ENCODE measurements at regions not wholly inside any gene's neighbourhood (a gene's known extent, or its start where the extent isn't known, plus 50 kb on each side); places are given as distances from the start of the nearest gene placed in this dataset.

DNA sequence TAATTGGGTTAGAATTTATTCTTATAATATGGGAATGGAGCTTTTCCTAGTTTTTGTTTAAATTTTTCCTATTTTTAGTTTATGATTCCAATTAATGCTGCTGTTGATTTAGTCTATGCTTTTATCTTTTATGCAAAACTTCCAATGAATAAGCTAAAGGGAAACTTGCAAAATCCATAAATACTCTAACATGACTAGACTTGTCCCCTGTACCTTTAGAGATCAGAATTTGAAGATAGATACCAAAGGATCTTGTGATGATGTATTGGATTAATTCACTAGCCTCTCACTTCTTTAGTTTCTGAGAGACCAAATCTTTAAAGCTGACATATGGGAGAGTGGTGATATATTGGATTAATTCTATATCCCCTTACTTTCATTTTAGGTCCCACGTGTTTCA lies 306.6 kb upstream of the PRMT6 start:
- H3K9me3 ChIP-seq (ENCODE audit: insufficient read depth, low read length) = no peaks in the 10 kb centered on the region
- no peaks in the 10 kb centered on the region for H3K36me3 ChIP-seq (replicated peaks; ENCODE audit: low read depth, low read length)
- H3K27me3 ChIP-seq (ENCODE audit: low read depth, low read length) = no peaks in the 10 kb centered on the region
- no peaks in the 10 kb centered on the region for H4K20me1 ChIP-seq (ENCODE audit: insufficient read depth, low read length)
- H3K4me2 ChIP-seq (ENCODE audit: low read length) = no peak overlapping the region
- no peak overlapping the region for H3K9ac ChIP-seq (ENCODE audit: low read length)
- H3K79me2 ChIP-seq (ENCODE audit: low read length) = no peaks in the 10 kb centered on the region
- peaks cover 9% of the 10 kb centered on the region for H3K4me1 ChIP-seq (ENCODE audit: low read length)
- H3K4me3 ChIP-seq (ENCODE audit: low read length) = no peak overlapping the region
- no peak overlapping the region for H2AFZ ChIP-seq (ENCODE audit: low read depth, low read length)
- no peak overlapping the region for H3K27ac ChIP-seq (ENCODE audit: low read length)
- TF ChIP-seq EZH2phosphoT487 (IDR thresholded peaks at IDR 0.05; ENCODE audit: low read depth) (no peak), CTCF (IDR thresholded peaks at IDR 0.05; ENCODE audit: low read depth, low read length) (no peak)

- Histone ChIP-seq H4K20me1 (ENCODE audit: insufficient read depth, low read length) (no peaks in the 10 kb centered on the region), H3K9me3 (ENCODE audit: insufficient read depth, low read length) (no peaks in the 10 kb centered on the region), H3K27ac (ENCODE audit: low read length) (no peak overlapping the region), H3K9ac (ENCODE audit: low read length) (no peak overlapping the region), H3K4me3 (ENCODE audit: low read length) (no peak overlapping the region), H3K27me3 (ENCODE audit: low read depth, low read length) (no peaks in the 10 kb centered on the region), H3K4me2 (ENCODE audit: low read length) (no peak overlapping the region), H2AFZ (ENCODE audit: low read depth, low read length) (no peak overlapping the region), H3K79me2 (ENCODE audit: low read length) (no peaks in the 10 kb centered on the region), H3K4me1 (ENCODE audit: low read length) (peaks cover 9% of the 10 kb centered on the region), H3K36me3 (replicated peaks; ENCODE audit: low read depth, low read length) (no peaks in the 10 kb centered on the region)
- no peak for TF ChIP-seq EZH2phosphoT487 (IDR thresholded peaks at IDR 0.05; ENCODE audit: low read depth)
- TF ChIP-seq CTCF (IDR thresholded peaks at IDR 0.05; ENCODE audit: low read depth, low read length) = no peak
Observed at GRCh38 chr1:106751002-106751401, 305.5 kb upstream of the PRMT6 start.

DNA sequence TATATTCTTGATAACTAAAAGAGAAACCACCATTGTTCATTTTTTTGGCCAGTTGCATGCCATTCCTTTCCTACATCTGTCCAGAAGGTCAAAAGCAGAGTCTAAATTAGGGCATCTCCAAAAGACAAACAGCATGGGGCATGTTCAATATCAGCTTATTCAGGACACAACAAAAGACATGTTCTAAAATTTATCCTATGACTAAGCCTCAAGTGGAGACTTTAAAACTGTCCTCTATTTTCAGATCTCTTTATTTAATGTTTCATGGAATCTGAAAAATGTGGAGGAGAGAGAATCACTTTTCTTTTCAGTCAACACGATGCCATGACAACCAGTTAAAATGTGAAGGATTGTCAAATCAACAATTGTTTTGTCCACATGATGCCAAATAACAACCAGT lies 303.4 kb upstream of the PRMT6 start:
- TF ChIP-seq CTCF (IDR thresholded peaks at IDR 0.05; ENCODE audit: low read depth, low read length) = no peak
- Histone ChIP-seq H3K79me2 (ENCODE audit: low read length) (no peaks in the 10 kb centered on the region), H3K4me3 (ENCODE audit: low read length) (no peak overlapping the region), H3K36me3 (replicated peaks; ENCODE audit: low read depth, low read length) (no peaks in the 10 kb centered on the region), H3K4me1 (ENCODE audit: low read length) (no peaks in the 10 kb centered on the region), H3K27me3 (ENCODE audit: low read depth, low read length) (no peaks in the 10 kb centered on the region), H4K20me1 (ENCODE audit: insufficient read depth, low read length) (no peaks in the 10 kb centered on the region), H3K9me3 (ENCODE audit: insufficient read depth, low read length) (no peaks in the 10 kb centered on the region), H3K9ac (ENCODE audit: low read length) (no peak overlapping the region), H3K27ac (ENCODE audit: low read length) (no peak overlapping the region), H2AFZ (ENCODE audit: low read depth, low read length) (no peak overlapping the region), H3K4me2 (ENCODE audit: low read length) (no peak overlapping the region)

- Histone ChIP-seq H3K27me3 (ENCODE audit: low read depth, low read length) (no peaks in the 10 kb centered on the region), H4K20me1 (ENCODE audit: insufficient read depth, low read length) (no peaks in the 10 kb centered on the region), H3K9me3 (ENCODE audit: insufficient read depth, low read length) (no peaks in the 10 kb centered on the region), H3K4me2 (ENCODE audit: low read length) (no peak overlapping the region), H3K4me3 (ENCODE audit: low read length) (no peak overlapping the region), H3K4me1 (ENCODE audit: low read length) (no peaks in the 10 kb centered on the region), H2AFZ (ENCODE audit: low read depth, low read length) (no peak overlapping the region), H3K36me3 (replicated peaks; ENCODE audit: low read depth, low read length) (no peaks in the 10 kb centered on the region), H3K79me2 (ENCODE audit: low read length) (no peaks in the 10 kb centered on the region), H3K9ac (ENCODE audit: low read length) (no peak overlapping the region), H3K27ac (ENCODE audit: low read length) (no peak overlapping the region)
- TF ChIP-seq EZH2phosphoT487 (IDR thresholded peaks at IDR 0.05; ENCODE audit: low read depth) (no peak), CTCF (IDR thresholded peaks at IDR 0.05; ENCODE audit: low read depth, low read length) (no peak)
Observed at GRCh38 chr1:106754957-106755356, 301.5 kb upstream of the PRMT6 start.

Data from OCI-LY3 (cell line).